A549 (cell line): ENCODE measurements at regions not wholly inside any gene's neighbourhood (a gene's known extent, or its start where the extent isn't known, plus 50 kb on each side); places are given as distances from the start of the nearest gene placed in this dataset.

Experiments used
- ATAC-seq, 2 experiments: fragments of 200-7000 bp in 1 of 2; fragments of >200 bp in 1 of 2; cut with Nextera tagmentation in 1 of 2; cut with Tn5 transposase in 1 of 2; 3 replicates each; pipeline versions ENCODE4 v1.8.0 to v1.9.1; 2018 to 2020; ENCODE audit warnings: mild to moderate bottlenecking in 1 of 2, moderate library complexity in 1 of 2
- CTCF ChIA-PET: fragments of 300-600 bp; sonication (Branson Sonifier 250); formaldehyde crosslinking; extraction: SDS; loops from one replicate; lab custom pipeline; 2021; ENCODE audit warnings: antibody characterized with exemption, inconsistent platforms; lab: Yijun Ruan, JAX
- POLR2A ChIA-PET: fragments of 350-600 bp; formaldehyde crosslinking; extraction: SDS; loops from one replicate; lab custom pipeline; 2021; ENCODE audit warnings: antibody characterized with exemption, inconsistent platforms; lab: Yijun Ruan, JAX
- DNase-seq, 2 experiments: peaks; one replicate each; pipeline versions ENCODE4 v3.0.0 to v3.0.0-alpha.2; 2011 to 2016; ENCODE audit warnings: low read depth in 1 of 2, low spot score in 1 of 2
- FAIRE-seq: peaks from 2 replicates; lab custom pipeline; 2011; peaks lifted over from hg19 to GRCh38; lab: Jason Lieb, UNC
- H3K27ac ChIP-seq, 2 experiments: fragments of >200 bp; sonication (Bioruptor Twin); formaldehyde crosslinking; 3 replicates each; pipeline ENCODE4 v1.5.1; 2016 to 2017
- H3K4me1 ChIP-seq: fragments of >200 bp; sonication (Bioruptor Twin); formaldehyde crosslinking; 3 replicates; pipeline ENCODE4 v1.6.1; 2016
- H3K4me2 ChIP-seq: fragments of >200 bp; sonication (Bioruptor Twin); formaldehyde crosslinking; 3 replicates; pipeline ENCODE4 v1.6.1; 2016
- H3K4me3 ChIP-seq: fragments of >200 bp; sonication (Bioruptor Twin); formaldehyde crosslinking; 3 replicates; pipeline ENCODE4 v1.5.1; 2016
- H3K9me3 ChIP-seq: fragments of >200 bp; sonication (Bioruptor Twin); formaldehyde crosslinking; 3 replicates; pipeline ENCODE4 v1.6.1; 2016
- CEBPB ChIP-seq, 2 experiments: fragments of >200 bp in 1 of 2; sonication (Bioruptor Twin) in 1 of 2; formaldehyde crosslinking in 1 of 2; IDR thresholded peaks; 2 replicates each; pipeline ENCODE4 v1.6.1; 2012 to 2016
- CHD2 ChIP-seq: fragments of 150-350 bp; IDR thresholded peaks from 2 replicates; pipeline ENCODE4 v1.6.1; 2014; ENCODE audit warnings: low read length; ENCODE audit not compliant: partially characterized antibody
- CHD4 ChIP-seq: fragments of 200-600 bp; sonication (generic); IDR thresholded peaks from 2 replicates; pipeline ENCODE4 v1.6.1; 2016; ENCODE audit warnings: antibody characterized with exemption, mild to moderate bottlenecking, borderline replicate concordance
- EHF ChIP-seq: fragments of 250-450 bp; sonication (Bioruptor Pico); IDR thresholded peaks from 2 replicates; pipeline ENCODE4 v1.5.0; 2020; ENCODE audit warnings: mild to moderate bottlenecking
- EP300 ChIP-seq, 2 experiments: fragments of >200 bp; sonication (Bioruptor Twin); formaldehyde crosslinking; IDR thresholded peaks; 2 replicates in 1 of 2; 3 replicates in 1 of 2; pipeline ENCODE4 v1.6.1; 2016 to 2017
- FOXS1 ChIP-seq: fragments of 250-450 bp; sonication (Bioruptor Pico); IDR thresholded peaks from 2 replicates; pipeline ENCODE4 v1.5.0; 2020; ENCODE audit warnings: mild to moderate bottlenecking, moderate library complexity
- HOXB5 ChIP-seq: fragments of 250-450 bp; sonication (Bioruptor Pico); IDR thresholded peaks from 2 replicates; pipeline ENCODE4 v1.5.0; 2020; ENCODE audit warnings: mild to moderate bottlenecking, moderate library complexity
- JUN ChIP-seq, 2 experiments: fragments of >200 bp; sonication (Bioruptor Twin); formaldehyde crosslinking; IDR thresholded peaks; 2 replicates in 1 of 2; 3 replicates in 1 of 2; pipeline ENCODE4 v1.6.1; 2016 to 2017
- JUNB ChIP-seq: fragments of >200 bp; sonication (Bioruptor Twin); formaldehyde crosslinking; IDR thresholded peaks from 2 replicates; pipeline ENCODE4 v1.6.1; 2016
- MAZ ChIP-seq: fragments of 150-350 bp; IDR thresholded peaks from 2 replicates; pipeline ENCODE4 v1.6.1; 2014; ENCODE audit warnings: antibody characterized with exemption, low read depth, low read length, borderline replicate concordance
- MYC ChIP-seq: IDR thresholded peaks from 2 replicates; pipeline ENCODE4 v1.6.1; 2012; ENCODE audit warnings: mild to moderate bottlenecking, inconsistent platforms, low read length, improper control_type of control experiment, borderline replicate concordance
- NFE2L2 ChIP-seq: fragments of 150-350 bp; conservative IDR thresholded peaks from 2 replicates; pipeline ENCODE4 v1.6.1; 2014; ENCODE audit warnings: low read length
- NR3C1 ChIP-seq: fragments of >200 bp; sonication (Bioruptor Twin); formaldehyde crosslinking; IDR thresholded peaks from 3 replicates; pipeline ENCODE4 v1.6.1; 2017
- RAD21 ChIP-seq, 2 experiments: fragments of >200 bp in 1 of 2; sonication (Bioruptor Twin) in 1 of 2; formaldehyde crosslinking in 1 of 2; IDR thresholded peaks in 1 of 2; conservative IDR thresholded peaks in 1 of 2; 2 replicates in 1 of 2; 3 replicates in 1 of 2; pipeline ENCODE4 v1.6.1; 2012 to 2018; ENCODE audit warnings: inconsistent platforms in 1 of 2
- RFX5 ChIP-seq: fragments of 450-650 bp; IDR thresholded peaks from 2 replicates; pipeline ENCODE4 v1.7.1; 2014; ENCODE audit warnings: antibody characterized with exemption, mild to moderate bottlenecking, moderate library complexity
- SREBF2 ChIP-seq: fragments of 450-650 bp; IDR thresholded peaks from 2 replicates; pipeline ENCODE4 v1.6.1; 2014; ENCODE audit warnings: mild to moderate bottlenecking, moderate library complexity
- ZFP36 ChIP-seq: fragments of 450-650 bp; IDR thresholded peaks from 2 replicates; pipeline ENCODE4 v1.6.1; 2014; ENCODE audit warnings: borderline replicate concordance; ENCODE audit not compliant: partially characterized antibody
- ZNF302 ChIP-seq: fragments of 250-450 bp; sonication (Bioruptor Pico); IDR thresholded peaks from 2 replicates; pipeline ENCODE4 v1.9.0; 2021; ENCODE audit warnings: inconsistent platforms, mild to moderate bottlenecking, moderate library complexity
- WGBS: methylation state at CpG from one replicate; pipeline ENCODE4 v1.1.6; 2017; ENCODE audit errors: missing lambda C conversion rate; 5-methylcytosine and 5-hydroxymethylcytosine counted together
- TF ChIP-seq, protein P1 (sequence below): IDR thresholded peaks from 2 replicates; pipeline ENCODE4 v1.6.1; 2012
- TF ChIP-seq, protein P2 (sequence below): IDR thresholded peaks from 2 replicates; pipeline ENCODE4 v1.6.1; 2012
- TF ChIP-seq, protein P3 (sequence below): fragments of >200 bp; sonication (Bioruptor Twin); formaldehyde crosslinking; IDR thresholded peaks from 3 replicates; pipeline ENCODE4 v1.6.1; 2016
- TF ChIP-seq, protein P4 (sequence below): fragments of 150-350 bp; IDR thresholded peaks from 2 replicates; pipeline ENCODE4 v1.6.1; 2014; ENCODE audit warnings: low read depth, mild to moderate bottlenecking, low read length

DNA sequence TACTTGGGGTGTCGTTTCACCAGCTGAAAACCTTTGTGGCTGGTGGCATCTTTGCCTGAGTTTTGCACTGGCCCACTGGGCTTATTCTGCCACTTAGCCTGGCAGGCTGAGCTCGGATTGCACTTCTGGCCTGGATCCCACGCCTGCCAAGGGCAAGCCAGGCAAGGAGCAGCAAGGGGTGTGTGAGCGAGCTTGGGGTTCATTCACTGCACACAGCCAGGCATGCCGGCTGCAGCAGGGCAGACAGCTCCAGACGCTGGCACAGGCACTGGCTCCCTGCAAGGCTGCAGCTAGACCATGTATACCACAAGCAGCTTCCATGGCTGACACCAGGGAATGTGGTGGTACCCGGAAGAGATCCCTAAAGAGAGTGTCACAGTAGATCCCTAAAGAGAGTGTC, 476.3 kb downstream of the EPHA5 start:
- ChIA-PET POLR2A (no interaction called here), CTCF (no interaction called here)
- Histone ChIP-seq H3K27ac (no peak overlapping the region), H3K4me3 (no peak overlapping the region), H3K4me2 (no peak overlapping the region), H3K4me1 (no peaks in the 10 kb centered on the region), H3K9me3 (no peaks in the 10 kb centered on the region)
- no peak for ATAC-seq
- no peak for FAIRE-seq
- no peak for DNase-seq
- 11% methylated on average over 2 of the region's 7 CpGs for WGBS
- TF ChIP-seq RAD21 (conservative IDR thresholded peaks at IDR 0.05 in 1 of 2, IDR thresholded peaks at IDR 0.05 in 1 of 2) (no peak), ZNF302 (CRISPR knock-in tag) (no peak)

DNA sequence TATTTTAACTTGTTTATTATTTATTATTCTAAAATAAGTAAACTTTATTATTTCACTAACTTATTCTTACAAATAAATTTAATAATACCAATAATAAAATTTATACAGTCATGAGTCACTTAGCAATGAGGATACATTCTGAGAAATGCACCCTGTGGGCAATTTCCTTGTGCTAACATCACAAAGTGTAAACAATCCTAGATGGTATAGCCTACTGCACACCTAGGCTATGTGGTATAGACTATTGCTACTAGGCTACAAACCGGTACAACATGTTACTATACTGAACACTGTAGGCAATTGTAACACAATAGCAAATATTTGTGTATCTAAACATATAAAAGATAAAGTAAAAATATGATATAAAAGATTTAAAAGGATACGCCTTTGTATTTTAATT, 479.5 kb downstream of the EPHA5 start:
- H3K27ac ChIP-seq = no peak overlapping the region
- no peak for FAIRE-seq
- ChIA-PET CTCF (no interaction called here), POLR2A (no interaction called here)
- TF ChIP-seq CHD2 (no peak), SREBF2 (no peak), HOXB5 (CRISPR knock-in tag) (no peak), FOXS1 (CRISPR knock-in tag) (no peak), MYC (no peak)
- TF ChIP-seq, protein P1, sequence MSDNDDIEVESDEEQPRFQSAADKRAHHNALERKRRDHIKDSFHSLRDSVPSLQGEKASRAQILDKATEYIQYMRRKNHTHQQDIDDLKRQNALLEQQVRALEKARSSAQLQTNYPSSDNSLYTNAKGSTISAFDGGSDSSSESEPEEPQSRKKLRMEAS = no peak
- H3K4me1 ChIP-seq = no peaks in the 10 kb centered on the region
- no peak overlapping the region for H3K4me3 ChIP-seq
- ATAC-seq = no peak
- no peak overlapping the region for H3K4me2 ChIP-seq
- DNase-seq = no peak
- no peaks in the 10 kb centered on the region for H3K9me3 ChIP-seq
- WGBS = 80% methylated on average over 2 of the region's 2 CpGs

DNA sequence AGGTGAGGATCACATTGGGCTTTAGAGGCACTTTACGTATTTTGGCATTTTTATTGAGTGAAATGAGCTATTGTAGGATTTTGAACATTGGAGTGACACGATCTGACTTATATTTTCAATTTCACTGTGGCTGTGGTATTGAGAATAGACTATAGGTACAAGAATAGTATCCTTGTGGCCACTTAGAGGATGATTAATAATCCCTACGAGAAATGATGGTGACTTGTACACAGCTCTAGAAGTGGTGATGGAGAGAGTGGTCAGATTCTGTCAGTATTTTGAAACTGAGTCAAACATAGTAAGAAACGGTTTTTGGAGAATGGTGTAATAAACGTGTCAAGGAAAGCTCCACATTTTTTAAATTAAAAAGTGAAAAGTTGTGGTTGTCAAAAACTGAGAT, 494.7 kb downstream of the EPHA5 start:
- Histone ChIP-seq H3K4me3 (no peak overlapping the region), H3K4me2 (no peak overlapping the region), H3K27ac (no peak overlapping the region), H3K9me3 (no peaks in the 10 kb centered on the region), H3K4me1 (no peaks in the 10 kb centered on the region)
- ChIA-PET CTCF (no interaction called here), POLR2A (no interaction called here)
- TF ChIP-seq JUNB (no peak), EP300 (IDR thresholded peaks at IDR 0.05) (no peak), EHF (no peak), RFX5 (no peak), JUN (IDR thresholded peaks at IDR 0.05) (no peak), CEBPB (IDR thresholded peaks at IDR 0.05) (no peak), ZFP36 (no peak), MAZ (no peak), CHD4 (no peak)
- TF ChIP-seq, protein P2, sequence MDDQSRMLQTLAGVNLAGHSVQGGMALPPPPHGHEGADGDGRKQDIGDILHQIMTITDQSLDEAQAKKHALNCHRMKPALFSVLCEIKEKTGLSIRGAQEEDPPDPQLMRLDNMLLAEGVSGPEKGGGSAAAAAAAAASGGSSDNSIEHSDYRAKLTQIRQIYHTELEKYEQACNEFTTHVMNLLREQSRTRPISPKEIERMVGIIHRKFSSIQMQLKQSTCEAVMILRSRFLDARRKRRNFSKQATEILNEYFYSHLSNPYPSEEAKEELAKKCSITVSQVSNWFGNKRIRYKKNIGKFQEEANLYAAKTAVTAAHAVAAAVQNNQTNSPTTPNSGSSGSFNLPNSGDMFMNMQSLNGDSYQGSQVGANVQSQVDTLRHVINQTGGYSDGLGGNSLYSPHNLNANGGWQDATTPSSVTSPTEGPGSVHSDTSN = no peak
- ATAC-seq = no peak
- no peak for DNase-seq
- FAIRE-seq = no peak
- 36% methylated on average over 5 of the region's 5 CpGs for WGBS

DNA sequence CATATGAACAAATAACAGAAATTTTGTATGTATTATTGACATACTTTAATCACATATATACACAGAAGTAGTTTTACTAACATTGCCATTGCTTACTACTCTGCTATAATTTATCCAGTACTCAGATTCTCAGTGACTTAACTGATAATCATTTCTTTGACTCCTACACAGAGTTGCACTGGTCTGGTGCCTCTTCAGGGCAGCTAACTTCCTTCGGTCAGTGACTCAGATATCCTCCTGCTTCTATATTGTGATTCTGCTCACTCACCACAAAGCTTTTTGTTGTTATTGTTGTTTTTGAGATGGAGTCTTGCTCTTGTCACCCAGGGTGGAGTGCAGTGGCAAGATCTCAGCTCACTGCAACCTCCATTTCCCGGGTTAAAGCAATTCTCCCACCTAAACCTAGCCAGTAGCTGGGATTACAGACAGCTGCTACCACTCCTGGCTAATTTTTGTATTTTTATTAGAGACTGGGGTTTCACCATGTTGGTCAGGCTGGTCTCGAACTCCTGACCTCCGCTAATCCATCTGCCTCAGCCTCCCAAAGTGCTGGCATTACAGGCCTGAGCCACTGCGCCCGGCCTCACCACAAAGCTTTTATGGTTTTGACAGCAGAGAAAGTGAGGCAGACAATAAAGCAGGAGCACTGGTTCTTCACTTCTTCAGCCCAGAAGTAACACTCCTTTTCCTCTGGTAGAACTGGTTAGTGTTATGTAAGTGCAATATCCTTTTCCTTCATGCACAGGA, 499.3 kb downstream of the EPHA5 start:
- no peak for ATAC-seq
- Histone ChIP-seq H3K4me3 (no peak overlapping the region), H3K9me3 (no peaks in the 10 kb centered on the region), H3K27ac (no peak overlapping the region), H3K4me1 (no peaks in the 10 kb centered on the region), H3K4me2 (no peak overlapping the region)
- ChIA-PET POLR2A (no interaction called here), CTCF (no interaction called here)
- TF ChIP-seq, protein P3, sequence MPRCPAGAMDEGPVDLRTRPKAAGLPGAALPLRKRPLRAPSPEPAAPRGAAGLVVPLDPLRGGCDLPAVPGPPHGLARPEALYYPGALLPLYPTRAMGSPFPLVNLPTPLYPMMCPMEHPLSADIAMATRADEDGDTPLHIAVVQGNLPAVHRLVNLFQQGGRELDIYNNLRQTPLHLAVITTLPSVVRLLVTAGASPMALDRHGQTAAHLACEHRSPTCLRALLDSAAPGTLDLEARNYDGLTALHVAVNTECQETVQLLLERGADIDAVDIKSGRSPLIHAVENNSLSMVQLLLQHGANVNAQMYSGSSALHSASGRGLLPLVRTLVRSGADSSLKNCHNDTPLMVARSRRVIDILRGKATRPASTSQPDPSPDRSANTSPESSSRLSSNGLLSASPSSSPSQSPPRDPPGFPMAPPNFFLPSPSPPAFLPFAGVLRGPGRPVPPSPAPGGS = no peak
- TF ChIP-seq NR3C1 (no peak), CHD2 (no peak), MYC (no peak), RFX5 (no peak), NFE2L2 (no peak), EHF (no peak)
- TF ChIP-seq, protein P4, sequence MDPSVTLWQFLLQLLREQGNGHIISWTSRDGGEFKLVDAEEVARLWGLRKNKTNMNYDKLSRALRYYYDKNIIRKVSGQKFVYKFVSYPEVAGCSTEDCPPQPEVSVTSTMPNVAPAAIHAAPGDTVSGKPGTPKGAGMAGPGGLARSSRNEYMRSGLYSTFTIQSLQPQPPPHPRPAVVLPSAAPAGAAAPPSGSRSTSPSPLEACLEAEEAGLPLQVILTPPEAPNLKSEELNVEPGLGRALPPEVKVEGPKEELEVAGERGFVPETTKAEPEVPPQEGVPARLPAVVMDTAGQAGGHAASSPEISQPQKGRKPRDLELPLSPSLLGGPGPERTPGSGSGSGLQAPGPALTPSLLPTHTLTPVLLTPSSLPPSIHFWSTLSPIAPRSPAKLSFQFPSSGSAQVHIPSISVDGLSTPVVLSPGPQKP = no peak
- DNase-seq = no peak
- 67% methylated on average over 6 of the region's 6 CpGs for WGBS
- FAIRE-seq = no peak
